Superior temporal gyrus (tissue), 1 donor: ENCODE measurements at regions not wholly inside any gene's neighbourhood (a gene's known extent, or its start where the extent isn't known, plus 50 kb on each side); places are given as distances from the start of the nearest gene placed in this dataset.

Experiments
- DNase-seq: peaks from one replicate; pipeline ENCODE4 v3.0.0-alpha.2; 2016; ENCODE audit errors: extremely low spot score

DNA sequence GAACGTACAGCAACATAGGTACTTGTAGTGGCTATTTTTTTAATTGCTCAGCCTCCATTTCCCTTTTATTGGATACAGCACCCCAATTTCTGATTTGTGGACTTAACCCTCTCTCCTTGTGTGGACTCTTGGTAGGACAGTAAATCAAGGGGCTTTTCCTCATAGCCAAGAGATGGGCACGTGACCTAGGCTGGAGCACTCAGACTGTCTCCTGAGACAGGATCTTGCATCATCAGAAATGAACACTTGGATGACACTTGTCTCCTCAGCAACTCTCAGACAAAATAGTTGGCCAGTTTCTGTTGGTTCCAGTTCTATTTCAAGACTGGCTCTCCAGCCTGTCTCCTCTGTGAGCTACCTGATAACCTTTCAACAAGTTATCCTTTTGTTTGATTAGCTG is 112.9 kb upstream of the ZNF678 start:
- DNase-seq: no peak

DNA sequence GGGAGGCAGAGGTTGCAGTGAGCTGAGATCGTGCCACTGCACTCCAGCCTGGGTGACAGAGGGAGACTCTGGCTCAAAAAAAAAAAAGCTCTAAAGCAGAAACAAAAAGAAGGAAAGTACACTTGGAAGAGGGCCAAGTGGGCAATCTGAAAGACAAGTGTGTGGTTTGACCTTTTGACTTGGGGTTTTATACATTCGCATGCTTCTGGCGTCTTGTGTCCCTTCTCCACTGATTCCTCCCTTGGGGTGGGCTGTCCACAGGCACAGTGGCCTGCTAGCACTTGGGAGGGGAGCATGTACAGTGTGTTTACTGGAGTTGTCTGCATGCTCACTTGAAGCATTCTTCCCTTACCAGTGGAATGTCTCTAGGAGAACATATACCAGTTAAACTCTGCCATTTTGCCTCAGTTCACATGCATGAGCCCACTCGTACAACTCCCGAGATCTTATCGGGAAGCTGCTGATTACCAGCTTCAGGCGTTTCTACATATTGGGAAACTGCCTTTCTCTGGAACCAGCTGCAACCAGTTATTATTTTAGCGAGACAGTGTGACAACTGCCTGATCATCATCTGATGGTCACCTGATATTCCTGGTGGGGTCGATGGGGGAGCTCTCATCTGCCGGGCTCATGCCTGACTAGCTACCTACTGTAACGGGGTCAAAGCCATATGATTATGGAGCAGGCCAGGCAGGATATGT is 113.5 kb upstream of the ZNF678 start:
- no peak for DNase-seq

GRCh38 chr1:227449051-227449450 is 114.3 kb upstream of the ZNF678 start:
- no peak for DNase-seq

DNA sequence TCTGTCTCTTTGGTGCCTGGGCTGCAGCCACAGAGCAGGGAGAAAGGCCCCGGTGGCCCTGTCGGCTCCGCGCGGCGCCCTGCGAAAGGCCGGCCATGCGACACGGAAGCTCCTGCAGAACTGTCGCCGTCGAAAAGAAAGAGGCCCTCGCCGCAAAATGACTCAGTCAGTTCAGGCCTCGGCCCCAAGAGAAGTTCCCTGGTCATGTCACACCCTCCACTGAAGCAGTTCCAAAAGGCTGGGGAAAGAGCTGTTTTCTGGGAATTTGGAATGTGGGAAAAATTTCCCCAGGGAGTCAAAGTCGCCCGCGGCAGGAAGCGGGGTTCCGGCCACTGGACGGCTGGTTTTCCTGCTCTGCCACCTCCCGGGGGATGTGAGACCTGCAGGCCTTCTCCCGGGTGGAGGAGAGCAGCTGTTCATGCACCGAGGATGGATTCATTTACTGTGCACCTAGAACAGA is 115.8 kb upstream of the ZNF678 start:
- no peak for DNase-seq

- DNase-seq: no peak
These were observed 117.6 kb upstream of the ZNF678 start for GRCh38 chr1:227445746-227446145.

DNA sequence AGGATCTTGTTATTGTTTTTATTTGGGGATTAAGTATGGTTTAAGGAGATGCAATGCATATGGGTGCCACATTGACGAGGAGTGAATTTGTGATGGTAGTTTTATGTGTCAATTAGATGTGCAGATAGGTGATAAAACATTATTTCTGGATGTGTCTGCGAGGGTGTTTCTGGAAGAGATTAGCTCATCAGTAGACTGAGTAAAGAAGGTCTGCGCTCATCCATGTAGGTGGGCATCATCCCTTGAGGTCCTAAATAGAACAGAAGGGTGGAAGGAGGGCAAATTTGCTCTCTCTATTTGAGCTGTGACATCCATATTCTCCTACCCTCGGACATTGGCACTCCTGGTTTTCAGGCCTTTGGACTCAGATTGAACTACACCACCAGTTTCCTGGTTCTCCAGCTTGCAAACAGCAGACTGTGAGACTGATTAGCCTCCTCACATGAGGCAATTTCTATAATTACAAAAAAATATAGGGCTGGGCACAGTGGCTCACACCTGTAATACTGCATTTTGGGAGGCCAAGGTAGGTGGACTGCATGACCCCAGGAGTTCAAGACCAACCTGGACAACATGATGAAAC is 118.2 kb upstream of the ZNF678 start:
- no peak for DNase-seq

GRCh38 chr1:227440182-227440581 is 121.9 kb upstream of the CDC42BPA start:
- DNase-seq: no peak

DNA sequence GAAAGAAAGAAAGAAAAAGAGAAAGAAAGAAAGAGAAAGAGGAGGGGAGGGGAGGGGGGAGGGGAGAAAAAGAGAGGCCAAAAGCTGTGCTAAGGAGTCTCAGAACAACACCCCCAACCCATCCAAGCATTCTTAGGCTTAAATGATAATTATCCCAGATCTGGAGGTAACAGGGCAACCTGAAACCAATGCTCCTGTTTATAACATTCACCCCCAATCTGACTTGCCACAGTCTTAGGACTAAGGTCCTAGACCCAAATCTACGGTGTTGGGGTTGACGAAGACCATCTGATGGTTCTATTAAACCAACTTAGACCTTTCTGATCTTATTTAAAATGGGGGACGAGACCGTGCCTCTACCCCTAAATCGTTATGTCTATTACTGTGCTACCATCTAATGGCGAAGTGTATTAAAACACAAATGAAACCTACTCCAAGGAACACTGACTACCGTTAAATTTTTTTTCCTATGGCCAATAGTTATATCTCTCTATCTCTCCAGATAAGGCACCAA is 119.3 kb upstream of the CDC42BPA start:
- peak; percentile 89 for DNase-seq

DNA sequence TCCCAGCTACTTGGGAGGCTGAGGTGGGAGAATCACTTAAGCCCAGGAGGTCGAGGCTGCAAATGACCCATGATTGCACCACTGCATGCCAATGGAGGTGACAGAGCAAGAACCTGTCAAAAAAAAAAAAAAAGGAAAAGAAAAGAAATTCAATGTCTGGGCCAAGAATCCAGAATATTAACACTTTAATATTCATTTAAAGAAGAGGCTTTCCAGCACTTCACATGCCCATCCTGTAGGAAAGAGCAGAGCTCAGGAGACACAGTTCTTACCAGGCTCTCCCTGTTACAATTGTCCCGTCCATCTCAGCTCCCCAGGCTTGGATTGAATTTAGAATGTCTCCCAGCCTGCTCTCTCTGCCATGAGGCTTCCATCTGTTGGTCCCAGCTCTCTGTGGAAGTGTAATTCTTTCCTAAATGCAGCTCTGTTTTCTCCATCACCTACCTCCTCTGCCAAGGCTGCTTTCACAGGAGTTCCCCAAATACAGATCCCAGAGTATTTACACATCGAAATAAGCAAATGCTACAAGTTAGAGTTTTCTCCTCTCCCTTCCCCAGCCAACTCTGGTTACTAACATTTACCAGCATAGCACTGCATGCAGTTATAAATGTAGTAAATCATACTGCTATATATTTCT is 116.6 kb upstream of the CDC42BPA start:
- DNase-seq: peak; percentile 71

- DNase-seq: no peak
These were observed 115.5 kb upstream of the CDC42BPA start for GRCh38 chr1:227433663-227434341.

GRCh38 chr1:227432981-227433380 is 114.7 kb upstream of the CDC42BPA start:
- DNase-seq: no peak

DNA sequence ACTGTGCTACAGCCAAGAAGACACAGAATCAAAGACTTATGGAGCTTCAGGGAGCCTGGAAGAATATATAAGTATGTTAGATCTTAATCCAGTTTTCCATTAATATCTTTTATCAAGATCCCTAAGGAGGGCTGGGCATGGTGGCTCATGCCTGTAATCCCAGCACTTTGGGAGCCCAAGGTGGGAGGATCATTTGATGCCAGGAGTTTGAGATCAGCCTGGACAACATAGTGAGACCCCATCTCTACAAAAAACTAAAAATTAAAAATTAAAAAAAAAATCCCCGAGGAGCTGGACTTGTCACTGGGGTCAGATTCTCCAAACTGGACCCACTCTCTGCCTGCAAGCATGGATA is 113.9 kb upstream of the CDC42BPA start:
- no peak for DNase-seq

GRCh38 chr1:227429447-227430359 is 111.4 kb upstream of the CDC42BPA start:
- DNase-seq: peak; percentile 29

- DNase-seq: peak; percentile 23
These were observed 110.5 kb upstream of the CDC42BPA start for GRCh38 chr1:227428803-227429202.

DNA sequence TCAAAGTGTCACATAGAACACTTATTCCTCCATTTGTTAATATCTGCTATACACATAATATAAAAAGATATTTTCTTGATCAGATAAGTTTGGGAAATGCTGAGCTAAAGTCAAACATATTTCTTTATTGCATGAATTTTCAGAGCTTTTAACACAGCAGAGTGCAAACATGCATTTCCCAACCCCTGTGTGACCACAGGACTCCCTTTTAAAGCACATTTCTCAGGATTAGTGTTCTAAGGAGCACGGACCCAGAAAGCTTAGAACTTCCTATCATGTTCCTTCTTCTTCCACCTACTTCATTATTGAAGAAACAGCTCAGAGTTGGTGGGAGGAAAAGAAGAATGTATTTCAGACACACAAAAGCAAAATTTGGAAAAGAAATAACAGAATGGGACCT is 109.1 kb upstream of the CDC42BPA start:
- peak; percentile 7 for DNase-seq

- no peak for DNase-seq
These were observed 106.7 kb upstream of the CDC42BPA start for GRCh38 chr1:227424953-227425352.

GRCh38 chr1:227424159-227424680 is 105.9 kb upstream of the CDC42BPA start:
- DNase-seq: no peak

- DNase-seq: peak; percentile 3
These were observed 104.3 kb upstream of the CDC42BPA start for GRCh38 chr1:227422581-227422980.

GRCh38 chr1:227420147-227420546 is 101.9 kb upstream of the CDC42BPA start:
- DNase-seq: no peak

DNA sequence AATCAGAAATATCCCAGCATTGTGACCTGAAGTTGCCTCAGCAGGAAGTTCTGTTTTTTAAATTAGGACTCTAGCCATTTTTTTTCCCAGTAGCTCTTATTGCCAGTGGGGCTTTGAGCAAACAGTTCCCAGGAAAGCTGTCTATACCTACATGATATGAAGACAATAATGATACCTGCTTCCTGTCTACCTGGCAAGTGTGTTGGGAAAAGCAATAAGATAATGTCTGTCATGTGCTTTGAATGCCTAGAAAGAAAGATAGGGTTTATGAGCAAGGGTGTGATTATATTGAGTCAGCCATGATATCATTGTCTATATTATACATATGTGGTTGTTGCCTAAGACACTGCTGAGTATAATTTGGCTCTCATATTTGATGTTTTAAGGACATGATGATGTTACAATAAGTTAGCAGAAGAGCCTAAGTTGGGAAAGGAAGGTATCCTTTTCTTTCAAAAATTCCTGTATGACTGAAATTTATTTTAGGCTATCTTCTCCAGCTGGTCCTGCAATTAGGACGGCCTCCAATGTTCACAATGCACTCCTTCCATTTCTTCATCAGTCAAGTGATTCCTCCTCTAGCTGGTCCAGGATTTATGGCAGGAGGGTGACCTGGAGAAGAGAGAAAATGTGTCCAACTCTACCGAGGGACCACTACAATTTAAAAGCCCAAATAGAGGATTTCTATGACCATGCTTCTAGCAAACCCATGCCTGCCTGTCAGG is 99.6 kb upstream of the CDC42BPA start:
- DNase-seq: no peak
